DMS79 treated with DMSO at 0.1 percent for 48 hours (cell line): ENCODE measurements at regions not wholly inside any gene's neighbourhood (a gene's known extent, or its start where the extent isn't known, plus 50 kb on each side); places are given as distances from the start of the nearest gene placed in this dataset.
"Not testable (repeated sequence)": the region's sequence is repeated elsewhere in the genome, so short reads cannot be mapped to it uniquely, and the experiment has no call there.

Experiments
- DNase-seq: peaks from one replicate; lab custom pipeline; 2025; lab: John Stamatoyannopoulos, UW

- no peak for DNase-seq
Observed at GRCh38 chr7:15143936-15144335, 241.4 kb upstream of the DGKB start.

GRCh38 chr7:15143121-15143520, 240.6 kb upstream of the DGKB start:
- no peak for DNase-seq

GRCh38 chr7:15140431-15140830, 237.9 kb upstream of the DGKB start:
- no peak for DNase-seq

- DNase-seq, result no peak
Observed at GRCh38 chr7:15131661-15132060, 229.1 kb upstream of the DGKB start.

GRCh38 chr7:15130666-15131541, 228.4 kb upstream of the DGKB start:
- no peak for DNase-seq

- no peak for DNase-seq
Observed at GRCh38 chr7:15128716-15129115, 226.2 kb upstream of the DGKB start.

GRCh38 chr7:15126653-15127052, 224.1 kb upstream of the DGKB start:
- not testable (repeated sequence) for DNase-seq

GRCh38 chr7:15123901-15124300, 221.3 kb upstream of the DGKB start:
- DNase-seq, result no peak

- DNase-seq, result no peak
Observed at GRCh38 chr7:15113752-15114151, 211.2 kb upstream of the DGKB start.

- no peak for DNase-seq
Observed at GRCh38 chr7:15105711-15106110, 203.2 kb upstream of the DGKB start.

GRCh38 chr7:15104411-15105092, 202.0 kb upstream of the DGKB start:
- DNase-seq, result no peak

- no peak for DNase-seq
Observed at GRCh38 chr7:15099074-15099473, 196.5 kb upstream of the DGKB start.

GRCh38 chr7:15096853-15097252, 194.3 kb upstream of the DGKB start:
- DNase-seq, result no peak

GRCh38 chr7:15094989-15095388, 192.4 kb upstream of the DGKB start:
- DNase-seq, result no peak

GRCh38 chr7:15087771-15088170, 185.2 kb upstream of the DGKB start:
- DNase-seq, result no peak

GRCh38 chr7:15086862-15087261, 184.3 kb upstream of the DGKB start:
- DNase-seq, result no peak

- DNase-seq, result no peak
Observed at GRCh38 chr7:15086131-15086611, 183.6 kb upstream of the DGKB start.

GRCh38 chr7:15085366-15085765, 182.8 kb upstream of the DGKB start:
- no peak for DNase-seq

GRCh38 chr7:15084368-15084767, 181.8 kb upstream of the DGKB start:
- DNase-seq, result no peak

GRCh38 chr7:15081891-15082290, 179.3 kb upstream of the DGKB start:
- DNase-seq, result no peak

- DNase-seq, result no peak
Observed at GRCh38 chr7:15073301-15073700, 170.8 kb upstream of the DGKB start.

GRCh38 chr7:15068324-15068723, 165.8 kb upstream of the DGKB start:
- DNase-seq, result no peak

- DNase-seq, result no peak
Observed at GRCh38 chr7:15057272-15057671, 154.7 kb upstream of the DGKB start.
